ENCODE measurements at regions not wholly inside any gene's neighbourhood (a gene's known extent, or its start where the extent isn't known, plus 50 kb on each side); places are given as distances from the start of the nearest gene placed in this dataset.

- no peak for TF ChIP-seq EZH2 (IDR thresholded peaks at IDR 0.05; ENCODE audit: borderline replicate concordance, insufficient read depth, low read depth, low read length, poor library complexity, severe bottlenecking)
- no peak for TF ChIP-seq CTCF (IDR thresholded peaks at IDR 0.05)
These were observed 228.2 kb downstream of the HAUS1 start for GRCh38 chr18:46332286-46332801.

All from B cell (primary cell).